Loucy (cell line): ENCODE measurements at regions not wholly inside any gene's neighbourhood (a gene's known extent, or its start where the extent isn't known, plus 50 kb on each side); places are given as distances from the start of the nearest gene placed in this dataset.

Source experiments
- CTCF ChIP-seq: fragments of 200-600 bp; sonication (generic); conservative IDR thresholded peaks from 2 replicates; pipeline ENCODE4 v1.5.1; 2014; ENCODE audit warnings: mild to moderate bottlenecking, antibody characterized with exemption, low read length
- EZH2phosphoT487 ChIP-seq: fragments of 200-600 bp; IDR thresholded peaks from 2 replicates; pipeline ENCODE4 v1.6.1; 2018; ENCODE audit warnings: antibody characterized with exemption, mild to moderate bottlenecking, moderate library complexity, borderline replicate concordance

DNA sequence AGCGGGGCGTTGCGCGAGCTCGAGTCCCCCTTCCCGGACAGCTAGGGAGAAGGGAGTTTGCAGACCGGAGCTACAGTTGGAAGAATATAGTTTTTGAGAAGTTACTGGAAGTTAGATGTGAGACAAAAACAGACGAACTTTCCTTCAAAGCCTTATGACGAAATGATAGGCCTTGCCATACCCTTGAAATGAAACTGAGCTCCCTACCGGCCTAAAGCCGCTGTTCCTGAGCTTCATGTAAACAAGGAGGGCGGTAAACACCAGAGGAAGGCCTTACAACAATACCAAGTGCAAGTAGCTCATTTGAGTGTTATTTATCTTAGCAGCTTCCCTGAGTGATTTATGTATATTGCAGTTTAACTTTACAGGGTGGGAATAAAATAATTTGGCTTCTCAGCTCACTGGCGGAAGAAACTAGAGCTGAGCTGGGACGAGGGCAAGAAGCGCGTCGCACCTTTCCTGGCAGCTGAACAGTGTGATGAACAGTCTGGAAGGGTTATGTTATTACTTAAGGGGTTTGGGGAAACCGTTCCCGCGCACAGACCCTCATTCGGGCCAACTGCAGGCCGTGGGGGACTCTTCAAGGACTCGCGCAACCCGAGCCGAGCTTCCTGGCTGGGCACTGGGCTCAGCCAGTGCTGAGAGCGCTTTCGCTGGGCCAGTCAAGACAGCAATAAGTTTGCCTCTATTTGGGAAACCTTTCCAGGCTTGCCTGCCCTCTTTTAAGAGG, 111.2 kb downstream of the KCNRG start:
- TF ChIP-seq CTCF (no peak), EZH2phosphoT487 (no peak)
